NK-92 treated with Interleukin-12 subunit alpha and Interleukin-12 subunit beta, amount 100 ng/mL, for 24 hours (cell line): ENCODE measurements at regions not wholly inside any gene's neighbourhood (a gene's known extent, or its start where the extent isn't known, plus 50 kb on each side); places are given as distances from the start of the nearest gene placed in this dataset.

Experiments
- DNase-seq: peaks from one replicate; lab custom pipeline; 2025; lab: John Stamatoyannopoulos, UW

DNA sequence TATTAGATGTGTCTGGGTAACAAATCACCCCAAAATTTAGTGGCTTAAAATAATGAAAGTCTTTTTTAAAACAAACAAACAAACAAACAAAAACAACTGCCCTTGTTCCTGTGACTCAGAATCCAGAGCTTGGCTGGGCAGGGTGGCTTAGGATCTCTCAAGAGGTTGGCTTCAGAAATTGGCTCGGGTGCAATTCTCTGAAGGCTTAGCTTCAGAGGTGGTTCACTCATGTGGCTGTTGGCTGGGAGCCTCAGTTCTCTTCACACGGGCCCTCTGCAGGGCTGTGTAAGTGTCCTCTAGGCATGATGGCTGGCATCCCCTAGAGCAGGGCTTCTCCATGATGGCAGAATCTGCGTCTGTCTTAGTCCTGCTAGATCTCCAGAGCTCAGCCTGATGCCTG is 179.9 kb upstream of the BCOR start:
- DNase-seq, result no peak

DNA sequence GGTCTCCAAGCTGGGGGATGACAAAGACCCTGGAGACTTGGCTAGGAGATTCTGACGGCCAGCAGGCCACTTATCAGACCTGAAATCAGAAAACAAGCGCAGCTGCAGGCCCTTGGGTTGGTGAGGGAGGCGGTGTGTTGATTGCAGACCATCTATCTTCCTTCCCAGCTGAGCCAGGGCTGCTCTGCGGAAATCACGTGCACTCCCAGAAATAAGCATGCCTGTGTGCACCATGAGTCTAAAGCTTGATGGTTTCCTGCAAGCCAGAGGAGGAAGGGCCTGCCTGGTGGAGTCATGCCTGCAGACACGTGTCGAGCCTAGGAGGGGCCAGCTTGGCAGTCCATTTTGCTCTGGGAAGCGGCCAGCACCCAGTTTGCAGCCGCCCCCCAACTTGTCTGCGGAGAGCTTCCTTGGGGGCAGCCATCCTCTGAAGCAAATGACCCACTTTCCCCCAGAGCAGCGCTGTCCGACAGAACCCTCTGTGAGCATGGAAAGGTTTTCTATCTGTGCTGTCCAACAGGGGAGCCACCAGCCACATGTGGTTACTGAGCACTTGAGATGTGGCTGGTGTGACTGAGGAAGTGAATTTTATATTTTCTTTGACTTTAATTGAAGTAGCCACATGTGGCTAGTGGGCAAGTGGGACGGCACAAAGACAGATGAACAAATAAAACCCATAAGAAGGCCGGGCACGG is 175.7 kb upstream of the BCOR start:
- DNase-seq, result no peak

DNA sequence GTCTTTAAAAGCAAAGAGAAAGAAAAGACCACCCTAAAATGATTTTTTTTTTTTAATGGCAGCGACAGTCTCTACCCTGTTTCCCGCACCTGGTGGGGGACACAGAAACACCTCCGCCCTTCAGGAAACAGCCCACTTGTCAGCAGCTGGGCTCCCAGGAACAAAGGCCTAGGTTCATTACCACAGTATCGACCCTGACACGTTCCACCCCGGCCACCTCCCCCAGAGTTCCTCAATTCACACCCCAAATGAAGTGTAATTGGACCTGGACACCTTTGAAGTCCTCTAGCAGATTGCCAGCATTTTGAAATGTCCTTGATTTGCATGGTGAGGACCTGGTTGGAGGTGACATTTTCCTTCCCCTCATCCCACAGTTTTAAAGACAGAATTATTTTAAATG is 175.0 kb upstream of the BCOR start:
- DNase-seq, result no peak

DNA sequence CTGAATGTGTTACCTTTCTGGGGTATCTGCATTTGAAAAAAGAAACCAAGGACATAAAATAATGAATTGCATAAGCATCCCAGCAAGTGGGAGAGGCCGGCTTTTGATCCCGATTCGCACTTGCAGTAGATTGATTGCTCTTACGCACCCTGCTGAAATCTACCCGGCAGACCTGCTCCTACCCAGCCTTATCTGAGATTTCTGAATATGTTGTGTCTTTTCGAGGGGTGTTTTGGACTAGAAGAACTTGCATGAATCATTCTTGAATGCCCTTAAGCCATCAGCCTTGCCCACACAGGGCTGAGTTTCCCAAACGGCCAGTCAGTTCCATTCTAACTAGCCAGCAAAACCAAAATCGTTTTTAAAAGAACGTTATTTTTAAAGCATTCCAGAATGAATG is 174.4 kb upstream of the BCOR start:
- no peak for DNase-seq

DNA sequence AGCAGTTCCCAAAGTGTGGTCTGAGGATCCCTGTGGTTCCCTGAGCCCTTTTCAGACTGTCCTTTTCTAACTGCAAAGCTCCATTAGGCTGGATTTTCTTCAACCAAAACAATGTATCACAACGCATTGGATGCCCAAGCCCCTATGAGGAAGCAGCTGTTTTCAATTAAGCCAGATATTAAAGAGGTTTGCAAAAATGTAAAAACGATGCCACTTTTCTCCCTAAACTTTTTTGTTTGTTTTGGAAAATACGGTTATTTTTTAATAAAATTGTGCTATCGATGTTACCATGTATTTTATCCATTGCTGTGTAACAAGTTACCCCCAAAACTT is 170.4 kb upstream of the BCOR start:
- DNase-seq, result no peak

DNA sequence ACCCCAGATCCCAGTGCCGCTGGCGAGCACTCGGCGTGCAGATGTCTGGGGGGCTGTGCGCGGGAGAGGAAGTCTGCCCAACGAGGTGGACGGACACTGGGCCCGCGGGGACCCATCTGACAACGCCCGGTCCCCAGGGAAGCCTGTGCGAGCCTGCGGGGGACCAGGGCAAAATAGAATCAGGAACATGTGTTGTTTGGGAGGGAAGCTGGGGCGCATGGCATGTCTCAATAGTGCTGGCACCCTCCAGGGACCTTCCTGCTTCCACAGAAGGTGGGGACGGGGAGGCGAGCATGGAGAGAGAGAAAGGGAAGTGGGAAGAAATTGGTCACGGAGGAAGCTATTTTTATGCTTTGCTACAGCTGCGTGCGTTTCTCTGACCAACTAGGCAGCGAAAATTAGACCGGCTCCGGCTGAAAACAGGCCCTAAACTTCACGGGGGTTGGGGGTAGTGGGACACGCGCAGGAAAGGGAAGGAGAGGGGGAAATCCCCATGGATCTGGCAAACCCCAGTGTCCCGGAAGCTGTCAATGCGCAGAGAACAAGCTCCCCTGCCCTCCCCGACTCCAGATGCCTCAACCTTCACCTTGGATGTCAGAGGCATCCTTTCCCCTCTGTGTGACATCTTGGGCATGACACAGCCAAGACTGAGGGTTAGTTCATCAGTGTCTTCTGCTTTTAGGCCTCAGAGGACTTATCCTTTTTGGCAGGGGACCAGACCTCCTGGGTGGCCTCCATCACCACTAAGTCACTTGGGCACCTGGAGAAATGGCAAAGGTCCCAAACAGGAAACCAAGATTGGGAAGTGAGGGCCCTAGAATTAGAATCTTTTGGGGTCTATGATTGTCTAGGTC is 169.8 kb upstream of the BCOR start:
- no peak for DNase-seq

- DNase-seq, result no peak
Observed at GRCh38 chrX:40266490-40267333, 169.0 kb upstream of the BCOR start.

DNA sequence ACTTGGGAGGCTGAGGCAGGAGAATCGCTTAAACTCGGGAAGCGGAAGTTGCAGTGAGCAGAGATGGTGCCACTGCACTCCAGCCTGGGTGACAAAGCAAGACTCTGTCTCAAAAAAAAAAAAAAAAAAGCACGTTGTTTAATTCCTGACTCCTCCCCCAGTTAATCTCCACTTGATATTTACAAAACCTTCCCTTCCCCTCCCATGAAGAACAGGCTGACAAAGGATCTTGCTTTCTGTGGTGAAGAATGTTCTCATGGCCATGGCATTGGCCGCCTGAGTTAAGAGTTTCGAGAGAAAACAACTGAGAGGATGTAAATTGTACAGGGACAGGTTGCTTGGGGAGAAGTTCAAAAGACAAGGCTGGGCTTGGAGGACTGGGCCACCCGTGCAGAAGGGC is 168.2 kb upstream of the BCOR start:
- no peak for DNase-seq

- DNase-seq, result no peak
Observed at GRCh38 chrX:40263014-40263560, 165.3 kb upstream of the BCOR start.

DNA sequence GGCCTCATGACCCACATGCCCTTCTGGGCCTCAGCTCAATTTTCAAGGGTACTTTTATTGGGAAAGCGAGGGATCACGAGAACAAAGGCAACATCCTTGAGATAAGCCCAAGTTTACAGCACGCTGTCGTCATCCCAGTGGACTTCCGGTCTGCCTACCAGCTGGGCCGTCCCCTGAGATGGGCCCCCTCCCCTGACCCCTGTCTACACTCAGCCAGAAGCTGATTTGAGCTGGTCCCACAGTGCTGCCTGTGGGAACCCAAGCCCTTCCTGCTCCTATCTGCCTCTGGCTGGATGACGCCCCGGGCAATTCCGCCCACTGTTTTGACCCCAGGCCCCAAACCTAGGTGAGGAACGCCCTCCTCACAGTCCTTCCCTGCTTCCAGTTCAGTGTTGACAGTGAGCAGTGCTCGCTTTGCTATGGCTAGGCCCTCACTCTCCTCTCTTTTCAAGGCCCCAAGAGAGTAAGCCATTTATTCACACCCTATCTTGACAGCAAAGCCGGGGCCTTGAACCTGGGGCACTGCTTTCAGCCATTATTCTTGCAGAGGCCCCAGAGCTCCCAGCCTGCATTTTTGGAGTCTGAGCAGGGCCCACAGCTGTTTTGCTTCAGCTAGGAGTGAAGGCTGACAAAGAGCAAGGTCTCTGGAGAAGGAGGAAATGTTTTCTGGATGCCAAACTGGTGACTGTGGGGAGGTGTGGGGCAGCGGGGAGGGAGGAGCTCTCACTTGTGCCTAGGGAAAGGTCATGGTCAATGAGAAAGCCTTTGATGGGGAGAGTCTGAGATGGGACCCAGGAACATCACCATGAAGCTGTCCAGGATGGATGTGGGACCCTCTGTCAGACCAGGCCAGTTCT is 164.6 kb upstream of the BCOR start:
- no peak for DNase-seq

DNA sequence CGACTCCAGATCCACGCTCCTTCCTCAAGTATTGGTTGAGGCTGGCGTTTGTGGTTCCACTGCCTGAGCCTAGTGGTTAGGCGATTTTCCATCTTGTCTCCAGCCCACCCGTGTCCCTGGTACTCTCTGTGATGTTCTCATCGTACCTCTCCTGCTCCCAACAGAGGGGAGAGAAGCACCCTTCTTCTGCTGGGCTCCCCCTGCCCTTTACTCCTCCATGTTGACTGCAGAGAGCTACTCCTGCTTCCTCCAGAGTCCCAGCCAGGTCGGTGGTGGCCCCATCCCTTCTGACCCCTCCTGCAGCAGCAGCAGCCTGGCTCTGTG is 164.0 kb upstream of the BCOR start:
- DNase-seq, result no peak

DNA sequence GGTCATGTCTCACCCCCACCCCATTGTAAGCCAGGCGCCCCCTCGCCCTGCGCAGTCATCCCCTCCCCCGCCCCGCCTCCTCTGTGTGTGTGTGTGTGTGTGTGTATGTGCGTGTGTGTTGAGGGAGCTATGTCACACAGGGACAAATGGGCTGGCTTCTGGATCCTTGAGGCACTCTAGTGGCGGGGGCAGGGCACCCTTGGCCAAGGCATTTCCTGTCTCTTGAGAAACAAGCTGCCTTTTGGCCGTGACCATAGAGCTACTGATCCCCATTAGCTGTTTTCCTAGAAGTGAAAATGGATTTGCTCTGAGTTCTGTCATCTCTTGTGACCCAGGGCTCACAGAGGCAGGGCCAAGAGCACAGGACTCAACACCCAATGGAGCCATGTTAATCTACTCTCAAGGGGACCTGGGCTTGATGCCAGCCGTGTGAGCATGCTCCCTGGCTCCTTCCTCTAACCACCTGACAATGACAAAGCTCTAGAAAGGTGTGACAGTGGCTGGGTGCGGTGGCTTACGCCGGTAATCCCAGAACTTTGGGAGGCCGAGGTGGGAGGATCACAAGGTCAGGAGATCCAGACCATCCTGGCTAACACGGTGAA is 162.5 kb upstream of the BCOR start:
- DNase-seq, result no peak

- no peak for DNase-seq
Observed at GRCh38 chrX:40258909-40259308, 161.2 kb upstream of the BCOR start.

DNA sequence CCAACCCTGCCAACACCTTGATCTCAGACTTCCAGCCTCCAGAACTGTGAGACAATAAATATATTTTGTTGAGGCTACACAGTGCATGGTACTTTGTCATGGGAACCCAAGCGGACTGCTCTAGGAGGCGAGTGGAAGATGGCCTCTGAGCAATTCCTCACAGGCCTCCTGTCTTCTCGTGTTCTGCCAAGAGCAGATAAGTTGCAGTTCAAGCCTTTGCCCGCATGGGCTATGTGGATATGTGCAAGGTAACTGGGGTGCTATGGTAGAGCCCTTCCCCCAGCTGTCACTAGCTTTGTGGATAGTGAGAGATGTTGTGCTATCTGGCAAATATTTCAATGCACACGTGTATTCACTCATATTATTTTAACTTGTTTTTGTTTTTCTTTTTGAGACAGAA is 156.0 kb upstream of the BCOR start:
- no peak for DNase-seq

GRCh38 chrX:40249582-40249981 is 151.8 kb upstream of the BCOR start:
- DNase-seq, result no peak

DNA sequence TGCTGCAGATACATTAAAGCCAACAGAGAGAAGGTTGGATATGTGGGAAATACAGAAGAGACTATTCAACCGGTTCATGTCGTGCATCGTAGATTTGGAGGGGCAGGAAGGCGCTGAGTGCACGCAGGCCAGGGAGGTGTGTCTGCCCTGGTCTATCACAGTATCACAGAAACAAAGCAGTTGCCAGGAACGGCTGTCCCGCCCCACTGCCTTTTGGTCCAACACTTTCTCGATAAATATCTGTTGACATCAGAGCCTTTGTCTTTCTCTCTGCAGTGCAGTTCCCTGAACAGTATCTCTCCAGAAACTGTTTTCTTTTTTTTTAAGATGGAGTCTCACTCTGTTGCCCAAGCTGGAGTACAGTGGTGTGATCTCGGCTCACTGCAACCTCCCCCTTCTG is 151.1 kb upstream of the BCOR start:
- no peak for DNase-seq

GRCh38 chrX:40247848-40248622 is 150.3 kb upstream of the BCOR start:
- no peak for DNase-seq

DNA sequence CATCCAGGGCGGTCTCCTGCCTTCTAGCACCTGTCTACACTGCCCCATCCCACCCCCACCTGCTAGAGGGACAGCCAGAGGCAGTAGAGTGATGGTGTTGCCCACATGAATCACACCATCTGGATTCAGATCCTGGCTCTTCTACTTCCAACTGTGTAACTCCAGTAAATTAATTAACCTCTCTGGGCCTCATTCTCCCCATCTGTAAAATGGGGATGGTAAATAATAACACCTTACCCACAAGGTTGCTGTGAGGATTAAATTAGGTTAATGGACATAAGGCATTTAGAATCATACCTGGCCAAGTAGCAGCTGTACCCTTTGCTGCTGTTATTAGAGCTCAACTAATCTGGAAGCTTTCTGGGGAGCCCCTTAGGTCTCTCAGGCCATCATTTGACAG is 149.6 kb upstream of the BCOR start:
- DNase-seq, result no peak

GRCh38 chrX:40245488-40246071 is 147.8 kb upstream of the BCOR start:
- no peak for DNase-seq

- no peak for DNase-seq
Observed at GRCh38 chrX:40244980-40245379, 147.2 kb upstream of the BCOR start.
